Subcutaneous abdominal adipose tissue (tissue), 5 donors: ENCODE measurements at regions not wholly inside any gene's neighbourhood (a gene's known extent, or its start where the extent isn't known, plus 50 kb on each side); places are given as distances from the start of the nearest gene placed in this dataset.
"Not testable (repeated sequence)": the region's sequence is repeated elsewhere in the genome, so short reads cannot be mapped to it uniquely, and the experiment has no call there.

Experiments
- H3K27ac ChIP-seq: one replicate; pipeline ENCODE4 v1.7.0; 2013; ENCODE audit warnings: low read depth, mild to moderate bottlenecking, inconsistent platforms, low read length, moderate library complexity
- H3K27me3 ChIP-seq, 5 donors: one replicate each; pipeline ENCODE4 v1.7.0; 2013; ENCODE audit warnings: low read length in 5 of 5, inconsistent platforms in 1 of 5; ENCODE audit not compliant: control insufficient read depth in 5 of 5, insufficient read depth in 4 of 5
- H3K36me3 ChIP-seq, 5 donors: one replicate each; pipeline ENCODE4 v1.7.0; 2013; ENCODE audit warnings: low read length in 5 of 5; ENCODE audit not compliant: control insufficient read depth in 5 of 5, insufficient read depth in 5 of 5
- H3K4me1 ChIP-seq, 5 donors: one replicate each; pipeline ENCODE4 v1.7.0; 2013; ENCODE audit warnings: low read length in 5 of 5, mild to moderate bottlenecking in 3 of 5, moderate library complexity in 1 of 5; ENCODE audit not compliant: control insufficient read depth in 5 of 5, insufficient read depth in 5 of 5
- H3K4me3 ChIP-seq, 5 donors: one replicate each; pipeline ENCODE4 v1.7.0; 2013; ENCODE audit warnings: low read length in 5 of 5, low read depth in 1 of 5
- H3K9ac ChIP-seq, 5 donors: one replicate each; pipeline ENCODE4 v1.7.0; 2013; ENCODE audit warnings: low read length in 5 of 5, mild to moderate bottlenecking in 4 of 5, moderate library complexity in 3 of 5
- H3K9me3 ChIP-seq, 5 donors: one replicate each; pipeline ENCODE4 v1.7.0; 2013; ENCODE audit warnings: low read length in 5 of 5; ENCODE audit not compliant: control insufficient read depth in 5 of 5
- donor health status: healthy.
- donor health status: healthy.
- donor health status: healthy.
- donor health status: healthy.
- donor health status: healthy.

GRCh38 chr6:102848796-102849195 is 1455.3 kb downstream of the GRIK2 start:
- Histone ChIP-seq H3K9ac (no peak overlapping the region), H3K4me1 (no peaks in the 10 kb centered on the region), H3K27me3 (no peaks in the 10 kb centered on the region), H3K4me3 (no peak overlapping the region), H3K36me3 (no peaks in the 10 kb centered on the region), H3K27ac (no peak overlapping the region), H3K9me3 (no peaks in the 10 kb centered on the region)

GRCh38 chr6:102848210-102848609 is 1454.7 kb downstream of the GRIK2 start:
- Histone ChIP-seq H3K36me3 (no peaks in the 10 kb centered on the region), H3K27ac (no peak overlapping the region), H3K27me3 (no peaks in the 10 kb centered on the region), H3K4me1 (no peaks in the 10 kb centered on the region), H3K9ac (no peak overlapping the region), H3K4me3 (no peak overlapping the region), H3K9me3 (no peaks in the 10 kb centered on the region)

GRCh38 chr6:102841060-102841459 is 1447.6 kb downstream of the GRIK2 start:
- no peaks in the 10 kb centered on the region for H3K36me3 ChIP-seq
- no peaks in the 10 kb centered on the region for H3K4me1 ChIP-seq
- H3K27me3 ChIP-seq: no peaks in the 10 kb centered on the region
- H3K9me3 ChIP-seq: no peaks in the 10 kb centered on the region
- no peak overlapping the region for H3K4me3 ChIP-seq
- no peak overlapping the region for H3K27ac ChIP-seq
- H3K9ac ChIP-seq: no peak overlapping the region

- Histone ChIP-seq H3K4me3 (no peak overlapping the region), H3K36me3 (no peaks in the 10 kb centered on the region), H3K4me1 (no peaks in the 10 kb centered on the region), H3K27ac (no peak overlapping the region), H3K9ac (no peak overlapping the region), H3K9me3 (peaks cover 0 to 6% (median 3%) of the 10 kb centered on the region in 5 donors), H3K27me3 (no peaks in the 10 kb centered on the region)
Observed at GRCh38 chr6:102832021-102832420, 1438.5 kb downstream of the GRIK2 start.

- Histone ChIP-seq H3K4me3 (no peak overlapping the region), H3K9me3 (no peaks in the 10 kb centered on the region), H3K27ac (no peak overlapping the region)
Observed at GRCh38 chr6:102820098-102820497, 1426.6 kb downstream of the GRIK2 start.

GRCh38 chr6:102815207-102815606 is 1421.7 kb downstream of the GRIK2 start:
- Histone ChIP-seq H3K4me3 (no peak overlapping the region), H3K27ac (no peak overlapping the region), H3K36me3 (no peaks in the 10 kb centered on the region), H3K9ac (no peak overlapping the region), H3K27me3 (no peaks in the 10 kb centered on the region), H3K9me3 (no peaks in the 10 kb centered on the region), H3K4me1 (no peaks in the 10 kb centered on the region)

More at GRCh38 chr6:102820098-102820497, 1426.6 kb downstream of the GRIK2 start:
- Histone ChIP-seq H3K27me3 (no peaks in the 10 kb centered on the region), H3K9ac (no peak overlapping the region), H3K4me1 (no peaks in the 10 kb centered on the region), H3K36me3 (no peaks in the 10 kb centered on the region)

- Histone ChIP-seq H3K4me1 (no peaks in the 10 kb centered on the region), H3K9ac (no peak overlapping the region), H3K27ac (no peak overlapping the region), H3K4me3 (no peak overlapping the region), H3K27me3 (no peaks in the 10 kb centered on the region), H3K9me3 (no peaks in the 10 kb centered on the region), H3K36me3 (no peaks in the 10 kb centered on the region)
Observed at GRCh38 chr6:102813489-102814275, 1420.2 kb downstream of the GRIK2 start.

GRCh38 chr6:102812242-102812641 is 1418.7 kb downstream of the GRIK2 start:
- no peaks in the 10 kb centered on the region for H3K9me3 ChIP-seq
- no peak overlapping the region for H3K27ac ChIP-seq
- no peak overlapping the region for H3K9ac ChIP-seq
- H3K4me3 ChIP-seq: no peak overlapping the region
- no peaks in the 10 kb centered on the region for H3K4me1 ChIP-seq
- no peaks in the 10 kb centered on the region for H3K27me3 ChIP-seq
- no peaks in the 10 kb centered on the region for H3K36me3 ChIP-seq

GRCh38 chr6:102808944-102809505 is 1415.5 kb downstream of the GRIK2 start:
- not testable (repeated sequence) for H3K36me3 ChIP-seq, H3K27me3 ChIP-seq, H3K9me3 ChIP-seq, H3K4me3 ChIP-seq, H3K4me1 ChIP-seq, H3K27ac ChIP-seq, H3K9ac ChIP-seq

- H3K4me3 ChIP-seq: no peak overlapping the region
- H3K36me3 ChIP-seq: no peaks in the 10 kb centered on the region
- no peak overlapping the region for H3K27ac ChIP-seq
- no peak overlapping the region for H3K9ac ChIP-seq
- no peaks in the 10 kb centered on the region for H3K9me3 ChIP-seq
- no peaks in the 10 kb centered on the region for H3K4me1 ChIP-seq
- H3K27me3 ChIP-seq: no peaks in the 10 kb centered on the region
Observed at GRCh38 chr6:102799051-102799450, 1405.5 kb downstream of the GRIK2 start.
